ENCODE measurements at regions not wholly inside any gene's neighbourhood (a gene's known extent, or its start where the extent isn't known, plus 50 kb on each side); places are given as distances from the start of the nearest gene placed in this dataset.

DNA sequence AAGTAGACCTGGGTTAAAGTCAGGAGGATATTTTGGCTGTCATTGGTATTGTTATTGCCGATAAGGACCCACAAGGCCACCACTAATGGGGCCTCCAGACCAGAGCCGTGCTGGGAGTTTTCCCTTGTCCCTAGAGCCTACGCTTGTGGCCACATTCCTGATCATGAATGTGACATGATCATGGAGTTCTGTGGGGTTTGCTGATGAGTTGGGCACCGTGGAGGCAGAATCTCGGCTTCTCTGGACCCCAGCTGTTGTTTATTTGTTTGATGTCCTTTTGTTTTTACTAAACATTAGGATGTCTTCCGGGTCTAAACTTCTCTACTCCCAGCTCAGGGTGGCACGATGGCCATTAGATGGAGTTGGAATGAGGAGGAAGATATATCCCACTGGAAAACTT, 74.9 kb upstream of the TMPRSS2 start:
- Histone ChIP-seq H3K9me3 (ENCODE audit: control insufficient read depth, low read length) (no peaks in the 10 kb centered on the region), H3K9ac (no peak overlapping the region), H3K4me3 (ENCODE audit: low read depth, low read length) (no peak overlapping the region), H3K4me2 (ENCODE audit: low read length) (no peak overlapping the region), H3K27me3 (ENCODE audit: control insufficient read depth, insufficient read depth, low read length) (no peaks in the 10 kb centered on the region), H3K4me1 (no peaks in the 10 kb centered on the region), H3K36me3 (ENCODE audit: control insufficient read depth, insufficient read depth, low read length) (no peaks in the 10 kb centered on the region), H3K27ac (no peak overlapping the region), H3K79me2 (no peaks in the 10 kb centered on the region), H2AFZ (no peak overlapping the region)
- TF ChIP-seq, protein P1, sequence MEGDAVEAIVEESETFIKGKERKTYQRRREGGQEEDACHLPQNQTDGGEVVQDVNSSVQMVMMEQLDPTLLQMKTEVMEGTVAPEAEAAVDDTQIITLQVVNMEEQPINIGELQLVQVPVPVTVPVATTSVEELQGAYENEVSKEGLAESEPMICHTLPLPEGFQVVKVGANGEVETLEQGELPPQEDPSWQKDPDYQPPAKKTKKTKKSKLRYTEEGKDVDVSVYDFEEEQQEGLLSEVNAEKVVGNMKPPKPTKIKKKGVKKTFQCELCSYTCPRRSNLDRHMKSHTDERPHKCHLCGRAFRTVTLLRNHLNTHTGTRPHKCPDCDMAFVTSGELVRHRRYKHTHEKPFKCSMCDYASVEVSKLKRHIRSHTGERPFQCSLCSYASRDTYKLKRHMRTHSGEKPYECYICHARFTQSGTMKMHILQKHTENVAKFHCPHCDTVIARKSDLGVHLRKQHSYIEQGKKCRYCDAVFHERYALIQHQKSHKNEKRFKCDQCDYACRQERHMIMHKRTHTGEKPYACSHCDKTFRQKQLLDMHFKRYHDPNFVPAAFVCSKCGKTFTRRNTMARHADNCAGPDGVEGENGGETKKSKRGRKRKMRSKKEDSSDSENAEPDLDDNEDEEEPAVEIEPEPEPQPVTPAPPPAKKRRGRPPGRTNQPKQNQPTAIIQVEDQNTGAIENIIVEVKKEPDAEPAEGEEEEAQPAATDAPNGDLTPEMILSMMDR (IDR thresholded peaks at IDR 0.05), result no peak

- H3K27ac ChIP-seq, result no peak overlapping the region
Measured at GRCh38 chr21:41582298-41582840, 74.4 kb upstream of the TMPRSS2 start.

GRCh38 chr21:41581592-41582228, 73.8 kb upstream of the TMPRSS2 start:
- H3K9ac ChIP-seq, result no peak overlapping the region
- no peak overlapping the region for H2AFZ ChIP-seq

More at GRCh38 chr21:41582298-41582840, 74.4 kb upstream of the TMPRSS2 start:
- Histone ChIP-seq H3K36me3 (ENCODE audit: control insufficient read depth, insufficient read depth, low read length) (no peaks in the 10 kb centered on the region), H3K27me3 (ENCODE audit: control insufficient read depth, insufficient read depth, low read length) (no peaks in the 10 kb centered on the region), H3K4me1 (no peaks in the 10 kb centered on the region), H3K79me2 (no peaks in the 10 kb centered on the region), H3K4me3 (ENCODE audit: low read depth, low read length) (no peak overlapping the region), H3K9me3 (ENCODE audit: control insufficient read depth, low read length) (no peaks in the 10 kb centered on the region), H2AFZ (no peak overlapping the region), H3K4me2 (ENCODE audit: low read length) (no peak overlapping the region), H3K9ac (no peak overlapping the region)
- TF ChIP-seq, protein P1 (IDR thresholded peaks at IDR 0.05), result no peak

GRCh38 chr21:41580758-41581554, 73.0 kb upstream of the TMPRSS2 start:
- Histone ChIP-seq H2AFZ (no peak overlapping the region), H3K27me3 (ENCODE audit: control insufficient read depth, insufficient read depth, low read length) (no peaks in the 10 kb centered on the region), H3K4me3 (ENCODE audit: low read depth, low read length) (no peak overlapping the region), H3K9me3 (ENCODE audit: control insufficient read depth, low read length) (no peaks in the 10 kb centered on the region), H3K9ac (no peak overlapping the region), H3K27ac (no peak overlapping the region), H3K4me1 (no peaks in the 10 kb centered on the region), H3K79me2 (no peaks in the 10 kb centered on the region), H3K4me2 (ENCODE audit: low read length) (no peak overlapping the region), H3K36me3 (ENCODE audit: control insufficient read depth, insufficient read depth, low read length) (no peaks in the 10 kb centered on the region)
- TF ChIP-seq, protein P1 (IDR thresholded peaks at IDR 0.05), result no peak

More at GRCh38 chr21:41581592-41582228, 73.8 kb upstream of the TMPRSS2 start:
- Histone ChIP-seq H3K79me2 (no peaks in the 10 kb centered on the region), H3K27ac (no peak overlapping the region), H3K4me1 (no peaks in the 10 kb centered on the region), H3K4me2 (ENCODE audit: low read length) (no peak overlapping the region), H3K27me3 (ENCODE audit: control insufficient read depth, insufficient read depth, low read length) (no peaks in the 10 kb centered on the region), H3K9me3 (ENCODE audit: control insufficient read depth, low read length) (no peaks in the 10 kb centered on the region), H3K4me3 (ENCODE audit: low read depth, low read length) (no peak overlapping the region), H3K36me3 (ENCODE audit: control insufficient read depth, insufficient read depth, low read length) (no peaks in the 10 kb centered on the region)
- TF ChIP-seq, protein P1 (IDR thresholded peaks at IDR 0.05), result no peak

Measured in parathyroid adenoma (tissue), 2 donors.